ENCODE measurements at regions not wholly inside any gene's neighbourhood (a gene's known extent, or its start where the extent isn't known, plus 50 kb on each side); places are given as distances from the start of the nearest gene placed in this dataset.
A peak's percentile ranks its signal among the peaks of the same experiment; 100 is the strongest.

DNA sequence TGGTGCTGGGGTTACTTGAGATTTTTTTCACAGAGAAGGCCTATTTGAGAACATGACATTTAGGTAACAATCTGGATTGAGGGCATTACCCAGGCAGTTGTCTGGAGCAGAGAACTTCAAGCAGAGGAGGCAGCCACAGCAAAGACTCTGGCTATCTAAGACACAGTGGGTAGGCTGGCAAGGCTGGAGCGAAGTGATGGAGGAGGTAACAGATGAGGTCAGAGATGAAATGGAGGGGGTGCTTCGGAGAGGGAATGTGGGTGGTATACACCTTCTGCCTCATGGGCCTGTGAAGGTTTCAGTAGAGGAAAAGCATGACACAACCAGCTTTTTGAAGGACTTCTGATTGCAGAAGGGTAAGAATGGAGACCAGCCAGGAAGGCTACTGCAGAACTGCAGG, 65.9 kb downstream of the TMEM174 start:
- ATAC-seq (no peak), DNase-seq (no peak)
- in situ Hi-C loops (cut with MboI; ENCODE audit: low sequenced_read_pairs in 4 of 4) (no loop called here), intact Hi-C loops (cut with DNase I; ENCODE audit: low total_unique reads) (no loop called here)
- H3K4me1 ChIP-seq: peaks cover 1 to 3% of the 10 kb centered on the region in 2 donors
- peaks cover 10 to 38% (median 18%) of the 10 kb centered on the region in 3 donors for H3K27me3 ChIP-seq
- no peak overlapping the region for H3K27ac ChIP-seq
- TF ChIP-seq CTCF (IDR thresholded peaks at IDR 0.05 in 4 of 5, conservative IDR thresholded peaks at IDR 0.05 in 1 of 5) (no peak), POLR2A (IDR thresholded peaks at IDR 0.05) (no peak)
- no peaks in the 10 kb centered on the region for H3K36me3 ChIP-seq
- no peaks in the 10 kb centered on the region for H3K9me3 ChIP-seq
- H3K4me3 ChIP-seq: no peak overlapping the region

- in situ Hi-C loops (cut with MboI; ENCODE audit: low sequenced_read_pairs in 4 of 4) (no loop called here), intact Hi-C loops (cut with DNase I; ENCODE audit: low total_unique reads) (no loop called here)
- H3K9me3 ChIP-seq: no peaks in the 10 kb centered on the region
- no peak overlapping the region for H3K4me3 ChIP-seq
- ATAC-seq (no peak), DNase-seq (no peak)
- peaks cover 32 to 55% (median 40%) of the 10 kb centered on the region in 3 donors for H3K27me3 ChIP-seq
- no peaks in the 10 kb centered on the region for H3K36me3 ChIP-seq
- H3K4me1 ChIP-seq: peaks cover 8 to 13% of the 10 kb centered on the region in 2 donors
- TF ChIP-seq CTCF (IDR thresholded peaks at IDR 0.05 in 4 of 5, conservative IDR thresholded peaks at IDR 0.05 in 1 of 5): no peak
- TF ChIP-seq POLR2A (IDR thresholded peaks at IDR 0.05): no peak
- H3K27ac ChIP-seq: no peak overlapping the region
Observed at GRCh38 chr5:73236541-73237128, 63.6 kb downstream of the TMEM174 start.

DNA sequence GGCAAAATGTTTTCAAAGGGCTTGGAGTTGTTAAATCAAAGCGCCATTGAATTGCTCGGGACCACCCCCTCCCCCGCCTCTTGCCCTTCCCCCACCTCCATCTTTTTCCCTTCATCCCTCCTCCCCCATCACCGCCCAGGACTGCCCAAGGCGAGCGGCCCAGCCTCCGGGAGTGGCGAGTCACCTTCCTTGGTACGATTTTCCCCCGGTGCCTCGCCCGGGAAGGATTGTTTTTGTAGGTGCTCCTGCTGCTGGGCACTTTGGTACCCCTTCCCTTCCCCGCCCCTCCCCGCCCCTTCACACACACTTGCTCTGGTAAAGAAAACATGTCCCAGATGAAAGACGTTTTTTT, 61.2 kb downstream of the TMEM174 start:
- ATAC-seq (no peak), DNase-seq (no peak)
- peaks cover 8 to 13% of the 10 kb centered on the region in 2 donors for H3K4me1 ChIP-seq
- in situ Hi-C loops (cut with MboI; ENCODE audit: low sequenced_read_pairs in 4 of 4): no loop called here
- H3K4me3 ChIP-seq: peak overlapping the region; percentile 46 to 62 (median 52)
- intact Hi-C loops (cut with DNase I; ENCODE audit: low total_unique reads): no loop called here
- H3K27me3 ChIP-seq: peaks cover 50 to 75% (median 58%) of the 10 kb centered on the region in 3 donors
- TF ChIP-seq POLR2A (IDR thresholded peaks at IDR 0.05): no peak
- no peak for TF ChIP-seq CTCF (IDR thresholded peaks at IDR 0.05 in 4 of 5, conservative IDR thresholded peaks at IDR 0.05 in 1 of 5)
- H3K9me3 ChIP-seq: no peaks in the 10 kb centered on the region
- H3K36me3 ChIP-seq: no peaks in the 10 kb centered on the region
- H3K27ac ChIP-seq: no peak overlapping the region

DNA sequence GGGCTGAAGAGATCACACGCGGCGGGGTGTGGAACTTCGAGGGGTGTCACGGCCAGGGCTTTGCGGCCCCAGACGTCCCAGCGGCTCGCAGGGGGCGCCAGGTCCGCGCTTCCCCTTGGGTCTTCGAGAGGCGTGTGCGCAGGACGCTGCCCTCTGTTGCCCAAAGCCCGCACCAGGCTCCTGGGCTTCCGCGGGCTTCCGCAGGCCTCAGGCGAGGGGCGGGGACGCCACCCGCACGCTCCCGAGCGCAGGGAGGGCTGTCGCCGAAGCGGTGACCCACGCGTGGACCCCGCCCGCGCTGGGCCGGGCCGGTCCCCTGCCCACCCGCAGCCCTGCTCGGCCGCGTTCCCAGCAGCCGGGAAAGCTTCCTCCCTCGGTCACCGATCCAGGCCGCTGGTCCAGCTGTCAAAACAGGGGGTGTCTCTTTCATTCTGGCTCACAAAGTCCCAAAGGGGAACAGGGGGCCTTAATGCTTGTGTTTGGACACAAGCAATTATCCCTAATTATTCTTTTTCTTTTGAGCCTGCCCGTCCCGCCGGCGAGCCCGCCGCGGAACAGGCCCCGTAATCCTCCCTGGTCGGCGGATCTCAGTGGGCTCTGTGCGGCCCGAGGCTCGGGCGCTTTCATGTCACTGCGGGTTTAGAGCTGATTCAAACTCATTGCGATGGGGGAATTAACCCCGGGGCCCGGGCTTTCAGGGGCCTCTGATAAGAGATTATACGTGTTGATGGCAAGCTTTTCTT, 60.6 kb downstream of the TMEM174 start:
- TF ChIP-seq CTCF (IDR thresholded peaks at IDR 0.05 in 4 of 5, conservative IDR thresholded peaks at IDR 0.05 in 1 of 5): no peak
- no peak for TF ChIP-seq POLR2A (IDR thresholded peaks at IDR 0.05)
- peaks cover 50 to 71% (median 58%) of the 10 kb centered on the region in 3 donors for H3K27me3 ChIP-seq
- intact Hi-C loops (cut with DNase I; ENCODE audit: low total_unique reads) (no loop called here), in situ Hi-C loops (cut with MboI; ENCODE audit: low sequenced_read_pairs in 4 of 4) (no loop called here)
- H3K9me3 ChIP-seq: no peaks in the 10 kb centered on the region
- peaks cover 8 to 13% of the 10 kb centered on the region in 2 donors for H3K4me1 ChIP-seq
- peak overlapping the region; percentile 46 to 62 (median 52) for H3K4me3 ChIP-seq
- peak in 1 of 2 donors; percentile 27 for ATAC-seq
- H3K27ac ChIP-seq: no peak overlapping the region
- no peaks in the 10 kb centered on the region for H3K36me3 ChIP-seq
- no peak for DNase-seq

All from gastrocnemius medialis (tissue), 4 donors.